SK-N-SH treated with all-trans-retinoic acid at 6 μM for 48 hours (cell line): ENCODE measurements at regions not wholly inside any gene's neighbourhood (a gene's known extent, or its start where the extent isn't known, plus 50 kb on each side); places are given as distances from the start of the nearest gene placed in this dataset.

Experiments used
- GLIS3 ChIP-seq: fragments of 250-450 bp; sonication (Bioruptor Pico); IDR thresholded peaks from 2 replicates; pipeline ENCODE4 v1.5.0; 2020; ENCODE audit warnings: mild to moderate bottlenecking, moderate library complexity
- PATZ1 ChIP-seq: fragments of 250-450 bp; sonication (Bioruptor Pico); IDR thresholded peaks from 2 replicates; pipeline ENCODE4 v1.8.0; 2020; ENCODE audit warnings: mild to moderate bottlenecking, moderate library complexity, borderline replicate concordance
- RARB ChIP-seq: fragments of 250-450 bp; sonication (Bioruptor Pico); IDR thresholded peaks from 2 replicates; pipeline ENCODE4 v1.8.0; 2021; ENCODE audit warnings: mild to moderate bottlenecking, moderate library complexity

GRCh38 chr6:23343610-23344306, 774.4 kb downstream of the HDGFL1 start:
- TF ChIP-seq RARB, result no peak
- TF ChIP-seq GLIS3 (CRISPR knock-in tag), result no peak
- TF ChIP-seq PATZ1, result no peak
